ENCODE measurements at regions not wholly inside any gene's neighbourhood (a gene's known extent, or its start where the extent isn't known, plus 50 kb on each side); places are given as distances from the start of the nearest gene placed in this dataset.

DNA sequence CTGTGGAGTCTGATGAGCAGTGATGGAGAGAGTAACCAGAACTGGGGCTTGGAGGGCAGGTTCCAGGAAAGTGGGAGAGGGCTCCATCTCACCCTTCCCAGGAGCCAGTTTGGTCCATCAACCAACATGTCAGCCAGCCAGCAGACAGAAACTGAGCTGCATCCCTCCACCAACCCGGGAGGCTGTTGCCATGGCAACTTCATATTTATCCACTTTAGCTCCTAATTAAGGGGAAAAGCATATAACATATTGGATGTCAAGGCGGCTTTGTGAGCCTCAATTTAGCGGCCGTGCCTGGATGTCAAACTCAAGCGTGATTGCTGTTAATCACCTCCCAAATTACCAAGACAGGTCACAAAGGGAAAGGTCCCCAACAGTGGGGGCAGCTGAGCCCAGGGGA, 81.5 kb upstream of the ARAP3 start:
- TF ChIP-seq EZH2 (IDR thresholded peaks at IDR 0.05), result no peak
- TF ChIP-seq POLR2AphosphoS5 (IDR thresholded peaks at IDR 0.05; ENCODE audit: low read depth, low read length), result no peak
- TF ChIP-seq, protein P1, sequence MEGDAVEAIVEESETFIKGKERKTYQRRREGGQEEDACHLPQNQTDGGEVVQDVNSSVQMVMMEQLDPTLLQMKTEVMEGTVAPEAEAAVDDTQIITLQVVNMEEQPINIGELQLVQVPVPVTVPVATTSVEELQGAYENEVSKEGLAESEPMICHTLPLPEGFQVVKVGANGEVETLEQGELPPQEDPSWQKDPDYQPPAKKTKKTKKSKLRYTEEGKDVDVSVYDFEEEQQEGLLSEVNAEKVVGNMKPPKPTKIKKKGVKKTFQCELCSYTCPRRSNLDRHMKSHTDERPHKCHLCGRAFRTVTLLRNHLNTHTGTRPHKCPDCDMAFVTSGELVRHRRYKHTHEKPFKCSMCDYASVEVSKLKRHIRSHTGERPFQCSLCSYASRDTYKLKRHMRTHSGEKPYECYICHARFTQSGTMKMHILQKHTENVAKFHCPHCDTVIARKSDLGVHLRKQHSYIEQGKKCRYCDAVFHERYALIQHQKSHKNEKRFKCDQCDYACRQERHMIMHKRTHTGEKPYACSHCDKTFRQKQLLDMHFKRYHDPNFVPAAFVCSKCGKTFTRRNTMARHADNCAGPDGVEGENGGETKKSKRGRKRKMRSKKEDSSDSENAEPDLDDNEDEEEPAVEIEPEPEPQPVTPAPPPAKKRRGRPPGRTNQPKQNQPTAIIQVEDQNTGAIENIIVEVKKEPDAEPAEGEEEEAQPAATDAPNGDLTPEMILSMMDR (IDR thresholded peaks at IDR 0.05 in 2 of 3, conservative IDR thresholded peaks at IDR 0.05 in 1 of 3; ENCODE audit: borderline replicate concordance in 1 of 3, insufficient read depth in 1 of 3, low read depth in 2 of 3, low read length in 2 of 3), result no peak
- TF ChIP-seq SIN3A (IDR thresholded peaks at IDR 0.05; ENCODE audit: low read depth), result no peak
- no peak for TF ChIP-seq RAD21 (IDR thresholded peaks at IDR 0.05; ENCODE audit: low read depth)
- no peak for TF ChIP-seq SRF (IDR thresholded peaks at IDR 0.05; ENCODE audit: low read depth)
- TF ChIP-seq ELF1 (IDR thresholded peaks at IDR 0.05; ENCODE audit: borderline replicate concordance, low read depth), result no peak
- TF ChIP-seq ZFX (IDR thresholded peaks at IDR 0.05), result no peak
- TF ChIP-seq POLR2A (IDR thresholded peaks at IDR 0.05; ENCODE audit: borderline replicate concordance, extremely low read depth, insufficient read depth, insufficient read length), result no peak

Measured in HCT116 (cell line).